Skin epidermis (tissue), 12 donors: ENCODE measurements at regions not wholly inside any gene's neighbourhood (a gene's known extent, or its start where the extent isn't known, plus 50 kb on each side); places are given as distances from the start of the nearest gene placed in this dataset.

Experiments used
- H3K27ac ChIP-seq, 21 experiments: fragments of 200-600 bp; sonication (generic) in 11 of 21; one replicate each; pipeline ENCODE4 v1.5.0; 2020; ENCODE audit warnings: mild to moderate bottlenecking in 3 of 21, inconsistent platforms in 2 of 21, moderate library complexity in 2 of 21
- H3K4me3 ChIP-seq, 7 experiments: fragments of 200-600 bp; sonication (generic) in 2 of 7; one replicate each; pipeline ENCODE4 v1.5.0; 2020; ENCODE audit warnings: inconsistent platforms in 2 of 7, mild to moderate bottlenecking in 2 of 7, moderate library complexity in 1 of 7

DNA sequence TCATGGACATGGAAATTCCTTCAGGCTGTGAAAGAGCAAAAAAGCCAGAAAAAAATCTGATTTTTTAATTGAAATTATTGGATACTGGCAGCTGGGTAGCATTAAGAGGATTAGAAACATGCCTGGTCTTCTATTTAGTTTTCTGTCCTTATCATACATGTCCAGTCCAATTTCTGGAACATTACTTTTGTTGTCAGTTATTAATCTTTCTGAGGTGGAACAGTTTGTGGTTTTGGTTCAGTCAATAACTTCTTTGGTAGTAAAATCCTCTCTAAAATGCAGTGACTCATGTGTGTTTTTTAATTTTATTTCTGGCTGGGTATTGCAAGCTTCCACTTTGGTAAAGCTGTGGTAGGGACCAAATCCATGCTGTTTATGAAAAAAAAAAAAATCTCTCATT lies 687.0 kb upstream of the ADGRL2 start:
- Histone ChIP-seq H3K4me3 (no peak overlapping the region), H3K27ac (no peak overlapping the region)

DNA sequence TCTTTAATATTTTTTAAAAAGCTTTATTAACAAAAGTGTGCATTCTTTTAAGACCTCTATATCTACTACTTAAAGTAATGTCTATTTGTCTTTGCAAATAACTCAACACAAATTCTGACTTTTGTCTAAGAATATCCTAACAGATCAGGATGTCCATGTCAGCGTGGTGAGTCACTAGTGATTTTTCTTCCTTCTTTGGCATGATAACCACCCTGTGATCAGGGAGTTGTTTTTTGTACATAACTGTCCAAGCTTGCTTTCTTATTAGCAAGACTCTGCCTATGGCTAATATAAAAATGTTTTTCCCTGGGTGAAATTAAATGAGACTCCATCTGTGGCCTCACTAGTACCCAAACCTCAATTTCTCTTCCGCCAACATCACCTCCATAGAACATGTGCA lies 688.9 kb upstream of the ADGRL2 start:
- Histone ChIP-seq H3K4me3 (no peak overlapping the region), H3K27ac (no peak overlapping the region)

DNA sequence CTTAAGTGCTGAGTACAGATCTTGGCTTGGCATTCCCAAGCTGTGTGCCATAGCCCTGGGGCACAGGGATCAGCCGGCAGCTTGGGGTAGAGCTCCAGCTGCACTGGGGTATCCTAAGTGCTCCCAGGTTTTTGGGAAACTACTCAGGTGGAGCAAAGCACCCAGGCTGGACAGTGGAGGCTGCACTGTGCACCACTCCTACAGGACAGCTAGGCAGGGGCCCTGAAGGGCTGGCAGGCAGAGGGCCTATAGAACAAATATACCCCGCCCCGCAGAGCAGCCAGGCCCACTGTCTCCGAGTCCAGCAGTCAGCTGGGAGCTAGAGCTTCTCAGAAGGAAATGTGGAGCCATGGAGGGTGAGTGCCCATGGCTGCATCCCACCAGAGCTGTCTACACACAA lies 691.7 kb upstream of the ADGRL2 start:
- Histone ChIP-seq H3K4me3 (no peak overlapping the region), H3K27ac (no peak overlapping the region)

DNA sequence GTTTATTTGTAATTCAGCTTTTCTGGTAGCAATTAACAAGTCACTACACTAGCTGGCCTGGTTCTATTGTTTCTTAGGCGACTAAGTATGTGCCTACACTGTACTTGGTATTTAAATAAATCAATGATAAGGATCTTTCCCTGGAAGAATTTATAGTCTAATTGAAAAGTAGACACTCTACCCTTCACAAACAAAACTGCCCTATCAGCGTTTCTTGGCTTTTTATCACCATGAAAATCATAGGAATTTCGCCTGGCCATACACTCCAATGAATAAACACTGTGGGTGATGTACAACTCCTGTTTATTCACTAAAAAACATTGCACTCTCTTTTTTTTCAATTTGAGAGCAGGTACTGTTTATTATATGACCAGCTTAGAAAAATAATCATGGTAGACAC lies 702.9 kb upstream of the ADGRL2 start:
- H3K4me3 ChIP-seq = no peak overlapping the region
- no peak overlapping the region for H3K27ac ChIP-seq

DNA sequence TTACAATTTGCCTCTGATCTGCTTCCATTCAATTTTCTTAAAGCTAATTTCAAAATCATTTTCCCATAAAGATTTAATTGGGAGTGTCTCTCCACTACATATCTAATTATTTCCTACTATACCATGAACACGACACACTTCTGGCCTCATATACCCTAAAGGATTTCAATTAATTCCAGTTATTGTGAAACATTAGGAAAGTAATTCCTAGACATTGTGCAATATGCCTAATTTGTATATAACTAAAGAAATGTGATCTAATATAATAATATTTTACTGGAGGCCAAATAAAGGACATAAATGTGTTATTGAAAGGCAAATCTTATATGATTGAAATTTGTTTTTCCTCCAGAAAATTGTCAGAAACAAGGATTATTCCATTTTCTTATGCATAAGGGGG lies 727.2 kb upstream of the ADGRL2 start:
- no peak overlapping the region for H3K27ac ChIP-seq
- no peak overlapping the region for H3K4me3 ChIP-seq

DNA sequence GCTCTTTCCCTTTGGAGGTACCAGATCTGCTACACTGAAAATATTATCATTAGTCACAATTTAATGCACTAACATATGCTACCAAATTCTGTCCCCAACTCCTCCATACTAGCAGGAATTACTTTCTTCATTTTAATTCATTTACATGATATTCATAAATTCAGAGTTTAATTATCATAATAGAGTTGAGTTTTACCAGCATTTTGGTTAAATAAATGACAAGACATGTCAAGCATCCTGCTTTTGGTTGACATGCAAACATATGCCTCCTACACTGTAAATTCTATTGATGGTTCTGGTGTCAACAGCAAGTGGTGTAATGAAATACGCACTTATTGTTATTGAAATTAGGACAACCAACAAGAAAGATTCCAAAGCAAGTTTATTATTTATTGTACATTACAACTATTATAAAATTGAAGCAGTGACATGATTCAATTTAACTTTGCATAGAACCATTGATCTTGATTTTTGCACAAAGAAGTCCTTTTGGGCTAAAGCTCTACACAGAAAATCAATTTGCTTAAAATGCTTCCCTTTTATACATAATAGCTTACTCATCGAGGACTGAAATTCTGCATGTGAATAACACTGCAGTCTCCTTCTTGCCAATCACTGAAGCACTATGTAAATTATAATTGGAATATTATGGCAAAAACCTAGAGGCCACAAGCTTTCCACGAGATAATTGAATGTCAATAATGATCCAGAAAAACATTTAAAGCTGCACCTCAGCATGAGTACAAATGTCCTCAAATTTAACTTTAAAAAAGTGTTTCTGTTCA lies 728.6 kb upstream of the ADGRL2 start:
- Histone ChIP-seq H3K4me3 (no peak overlapping the region), H3K27ac (no peak overlapping the region)

DNA sequence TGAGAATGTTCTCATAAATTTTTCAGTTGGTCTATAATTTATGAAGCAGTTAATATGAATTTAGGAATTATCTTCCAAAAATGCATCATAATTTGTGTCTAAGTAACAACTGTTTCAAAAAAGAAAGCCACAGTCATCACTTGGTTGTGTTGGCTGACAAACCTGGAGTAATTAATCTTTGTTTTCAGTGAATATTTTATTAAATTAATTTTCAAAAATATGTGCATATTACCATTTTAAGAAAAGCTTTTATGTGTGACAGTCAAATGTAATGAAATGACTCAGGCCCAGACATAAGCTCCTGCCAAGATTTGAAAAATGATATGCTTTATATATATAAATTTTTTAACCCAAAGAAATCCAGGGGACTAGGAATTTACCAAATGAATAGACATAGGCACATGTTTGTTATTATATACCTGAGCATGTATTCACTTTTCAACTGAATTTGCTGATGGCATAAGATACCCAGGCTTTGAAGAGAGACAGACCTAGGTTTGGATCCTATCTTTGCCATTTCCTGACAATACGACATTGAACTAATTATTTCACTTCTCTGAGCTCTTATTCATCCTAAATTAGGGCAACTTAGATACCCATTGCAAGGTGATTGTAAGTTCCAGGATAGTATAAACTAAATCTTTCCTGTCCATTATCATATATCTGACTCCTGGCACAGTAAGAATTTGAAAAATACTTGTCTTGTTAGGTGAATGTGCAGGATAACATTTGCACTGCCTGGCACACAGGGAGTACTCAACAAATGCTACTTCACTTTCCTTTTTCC lies 729.5 kb upstream of the ADGRL2 start:
- no peak overlapping the region for H3K4me3 ChIP-seq
- no peak overlapping the region for H3K27ac ChIP-seq

DNA sequence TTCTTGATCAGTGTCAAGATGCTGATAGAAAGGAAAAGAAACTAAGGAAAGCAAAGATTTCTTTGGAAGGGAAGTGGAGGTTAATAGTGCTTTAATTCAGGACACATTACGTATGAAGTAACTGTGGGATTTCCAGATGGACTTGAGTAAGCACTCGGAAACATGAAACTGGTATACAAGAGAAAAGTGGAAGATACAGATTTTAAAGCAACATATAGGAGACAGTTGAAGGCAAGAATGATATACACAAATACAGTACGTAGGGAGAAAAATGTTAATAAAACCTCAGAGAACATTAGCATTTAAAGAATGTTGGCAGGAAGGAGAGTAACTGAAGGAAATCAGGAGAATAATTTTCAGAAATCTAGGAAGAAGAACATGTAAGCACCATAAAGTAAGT lies 730.9 kb upstream of the ADGRL2 start:
- Histone ChIP-seq H3K27ac (no peak overlapping the region), H3K4me3 (no peak overlapping the region)

DNA sequence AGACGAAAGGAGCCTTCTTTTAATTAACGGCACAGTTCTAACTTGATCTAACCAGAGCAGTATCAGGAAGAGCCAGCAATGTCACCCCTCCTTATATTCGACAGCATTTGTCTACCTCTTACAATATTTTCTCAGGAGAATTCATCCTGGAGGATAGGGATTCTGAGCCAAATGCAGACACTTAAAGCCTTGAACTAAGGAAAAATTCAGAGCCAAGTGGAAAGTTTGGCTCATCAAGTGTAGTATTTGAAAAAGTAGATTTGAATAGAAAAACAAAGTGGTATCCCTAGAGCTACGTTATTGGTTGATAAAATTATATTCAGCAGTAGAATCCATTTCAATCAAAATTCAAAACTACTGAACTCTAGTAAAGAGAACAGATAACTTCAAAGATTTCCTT lies 732.0 kb upstream of the ADGRL2 start:
- Histone ChIP-seq H3K4me3 (no peak overlapping the region), H3K27ac (no peak overlapping the region)

DNA sequence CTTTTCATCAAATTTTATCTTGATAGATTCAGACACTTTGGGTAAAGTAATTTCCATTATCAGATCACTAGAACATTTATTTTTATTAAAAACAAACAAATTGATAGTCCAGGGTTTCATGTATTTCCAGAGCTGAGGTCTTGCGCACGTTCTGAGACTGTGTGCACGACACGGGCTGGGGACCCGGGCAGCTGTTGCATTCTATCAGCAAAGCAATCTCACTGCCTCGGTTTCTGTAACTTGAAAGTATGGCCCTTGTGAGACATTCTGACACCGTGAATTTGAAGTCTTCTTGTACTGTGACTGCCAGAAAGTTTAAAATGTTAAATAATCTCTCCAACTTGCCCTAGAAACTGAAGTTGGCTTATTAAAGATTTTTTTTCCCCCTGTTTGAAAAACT lies 746.9 kb upstream of the ADGRL2 start:
- H3K27ac ChIP-seq = no peak overlapping the region
- no peak overlapping the region for H3K4me3 ChIP-seq

DNA sequence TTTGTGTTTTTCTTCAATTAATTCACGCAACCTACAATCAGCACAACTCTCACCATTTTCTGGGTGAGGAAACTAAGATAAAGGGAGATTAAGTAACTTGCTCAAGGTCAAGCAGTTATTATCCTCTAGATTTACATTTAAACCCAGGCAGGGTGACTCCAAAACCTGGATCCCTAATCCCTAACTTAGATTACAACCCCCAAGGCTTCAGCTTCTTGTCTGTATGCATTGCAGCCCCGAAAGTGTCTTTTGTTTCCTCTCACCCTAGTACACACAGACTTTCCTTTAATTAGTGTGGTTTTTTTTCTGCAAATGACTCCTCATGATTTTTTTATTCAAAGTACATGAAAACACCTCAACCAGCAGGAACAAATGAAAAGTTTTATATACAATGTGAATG lies 748.6 kb upstream of the ADGRL2 start:
- Histone ChIP-seq H3K27ac (no peak overlapping the region), H3K4me3 (no peak overlapping the region)

DNA sequence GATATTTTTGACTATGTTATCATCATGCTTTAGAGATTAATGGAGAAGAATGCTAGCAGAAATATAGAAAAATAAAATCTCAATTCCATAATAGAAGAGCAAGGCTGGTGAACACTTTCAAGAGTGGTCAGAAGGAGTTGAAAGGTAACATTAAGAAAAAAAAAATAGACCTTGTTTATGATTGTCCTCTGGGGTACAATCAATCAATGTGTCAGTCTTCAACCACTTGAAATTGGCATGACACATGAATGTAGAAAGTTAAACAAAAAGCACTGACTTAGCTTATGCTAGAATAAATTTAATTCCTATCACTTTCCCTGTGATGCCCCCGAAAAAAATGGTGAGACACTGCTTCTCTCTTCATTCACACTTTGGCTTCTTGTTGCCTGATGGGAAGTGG lies 750.3 kb upstream of the ADGRL2 start:
- no peak overlapping the region for H3K4me3 ChIP-seq
- no peak overlapping the region for H3K27ac ChIP-seq

DNA sequence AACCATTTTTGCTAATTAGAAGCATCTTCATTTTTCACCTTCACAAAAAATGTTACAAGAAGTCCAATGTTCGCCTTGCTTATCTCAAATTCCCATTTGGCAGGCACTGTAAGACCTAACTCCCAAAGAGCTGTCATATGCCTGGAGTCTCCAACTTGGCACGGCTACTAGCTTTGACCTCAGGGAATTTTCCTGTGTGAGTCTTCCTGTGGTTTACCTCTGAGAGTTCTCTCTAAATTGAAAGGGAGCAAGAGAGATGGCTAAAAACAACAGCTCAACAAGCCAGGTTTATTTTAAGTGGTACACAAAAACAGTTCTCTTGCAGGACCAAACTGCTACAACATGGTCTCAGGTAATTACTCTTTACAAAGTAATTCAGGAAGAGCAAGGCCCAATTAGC lies 756.0 kb upstream of the ADGRL2 start:
- Histone ChIP-seq H3K4me3 (no peak overlapping the region), H3K27ac (no peak overlapping the region)

DNA sequence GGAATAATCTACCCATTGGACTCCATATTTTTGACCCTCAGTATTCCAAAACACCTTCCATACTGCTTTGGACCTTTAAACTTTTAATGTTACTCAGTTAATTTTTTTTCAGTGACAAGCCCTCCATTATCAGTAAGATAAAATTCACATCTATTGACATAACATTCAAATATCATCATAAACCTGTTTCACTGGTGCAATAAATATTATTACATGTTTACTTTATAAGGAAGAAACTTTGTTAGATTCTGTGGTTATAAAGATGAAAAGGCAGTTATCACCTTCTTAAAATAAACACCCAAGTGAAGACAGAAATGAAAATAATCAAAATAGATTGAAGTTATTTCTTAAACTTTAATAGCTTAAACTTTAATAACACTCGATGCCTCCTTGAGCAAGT lies 758.5 kb upstream of the ADGRL2 start:
- Histone ChIP-seq H3K27ac (no peak overlapping the region), H3K4me3 (no peak overlapping the region)

DNA sequence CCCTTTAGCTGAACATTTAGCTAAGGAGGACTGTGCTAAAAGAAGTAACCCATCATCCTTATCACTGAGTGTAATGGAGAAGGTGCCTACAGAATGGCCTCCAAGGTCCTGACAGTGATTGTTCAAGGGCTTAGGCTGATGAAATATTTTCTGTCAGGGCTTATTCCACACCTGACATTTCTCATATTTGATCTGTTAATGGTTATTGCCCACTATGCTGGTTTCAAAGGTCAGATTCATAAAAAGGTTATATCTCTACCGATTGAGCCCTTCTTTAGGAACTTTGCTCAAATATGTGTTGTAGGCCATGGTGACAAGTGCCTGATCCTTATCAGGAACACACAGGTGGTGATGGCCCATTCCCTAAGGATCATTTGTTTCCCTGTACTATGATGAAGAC lies 766.4 kb upstream of the ADGRL2 start:
- Histone ChIP-seq H3K4me3 (no peak overlapping the region), H3K27ac (no peak overlapping the region)

DNA sequence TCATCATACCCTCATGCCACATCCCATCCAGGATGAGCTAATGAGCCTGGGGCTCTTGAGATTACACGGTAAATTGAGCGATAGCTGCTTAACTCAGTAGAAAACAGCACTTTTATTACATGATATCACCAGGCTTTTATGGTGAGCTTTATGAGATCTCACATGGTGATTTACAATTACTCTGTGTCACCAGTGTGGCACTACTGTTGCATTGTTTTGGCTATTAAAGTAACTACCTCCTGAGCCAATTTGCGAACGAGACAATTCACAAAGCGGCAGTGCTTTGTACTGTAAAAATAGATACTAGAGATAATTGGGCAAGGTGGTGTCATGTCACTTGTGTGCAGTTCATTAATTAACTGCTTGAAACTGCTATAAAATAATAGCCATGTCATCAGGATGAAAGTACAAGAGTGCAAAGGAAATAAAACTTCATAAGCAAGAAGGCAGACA lies 767.7 kb upstream of the ADGRL2 start:
- Histone ChIP-seq H3K4me3 (no peak overlapping the region), H3K27ac (no peak overlapping the region)

DNA sequence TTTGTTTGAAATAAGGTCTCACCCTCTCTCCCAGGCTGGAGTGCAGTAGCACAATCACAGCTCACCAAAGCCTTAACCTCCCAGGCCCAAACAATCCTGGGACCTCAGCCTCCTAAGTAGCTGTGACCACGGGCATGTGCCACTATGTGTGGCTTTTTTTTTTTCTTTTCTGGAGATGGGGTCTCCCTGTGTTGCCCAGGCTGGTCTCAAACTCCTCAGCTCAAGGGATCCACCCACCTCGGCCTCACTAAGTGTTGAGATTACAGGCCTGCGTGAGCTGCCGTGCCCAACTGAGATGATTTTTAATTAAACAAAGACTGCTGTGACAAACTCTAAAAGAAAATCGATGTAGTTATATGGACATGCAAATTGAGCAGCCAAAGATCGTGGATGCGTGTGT lies 768.4 kb upstream of the ADGRL2 start:
- Histone ChIP-seq H3K27ac (no peak overlapping the region), H3K4me3 (no peak overlapping the region)

DNA sequence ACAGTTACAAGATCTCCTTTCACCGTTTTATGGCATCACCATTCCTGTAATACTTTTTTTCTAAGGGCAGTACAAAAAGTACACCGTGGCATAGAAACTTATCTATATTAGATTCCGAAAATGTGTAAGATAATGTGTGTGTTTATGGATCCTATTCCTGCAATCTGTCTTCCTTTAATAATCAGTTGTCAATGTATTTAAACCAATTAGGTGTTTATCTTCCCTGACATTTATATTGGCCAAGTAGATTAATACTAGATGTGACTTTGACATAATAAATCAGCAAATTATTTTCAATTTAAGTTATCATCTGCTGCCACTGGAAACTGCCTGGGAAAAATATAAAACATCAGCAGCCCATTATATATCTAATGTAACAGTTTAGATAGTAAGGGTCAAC lies 770.3 kb upstream of the ADGRL2 start:
- Histone ChIP-seq H3K27ac (no peak overlapping the region), H3K4me3 (no peak overlapping the region)

DNA sequence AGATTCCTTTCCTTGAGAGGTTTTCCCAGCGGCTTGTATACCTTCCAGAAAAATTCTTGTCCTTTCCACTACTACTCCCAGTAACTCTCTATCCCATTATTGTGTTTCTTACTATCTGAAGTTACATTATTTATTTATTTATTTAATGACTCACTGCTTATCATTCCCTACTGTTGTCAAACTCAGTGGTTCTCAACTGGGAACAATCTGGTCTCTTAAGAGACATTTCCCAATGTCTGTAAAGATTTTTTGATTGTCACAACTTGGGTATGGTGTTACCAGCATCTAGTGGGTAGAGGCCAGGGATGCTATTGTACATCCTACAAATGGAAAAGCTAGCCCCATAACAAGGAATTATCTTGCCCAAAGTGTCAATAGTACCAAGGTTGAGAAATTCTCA lies 771.5 kb upstream of the ADGRL2 start:
- H3K4me3 ChIP-seq = no peak overlapping the region
- no peak overlapping the region for H3K27ac ChIP-seq

DNA sequence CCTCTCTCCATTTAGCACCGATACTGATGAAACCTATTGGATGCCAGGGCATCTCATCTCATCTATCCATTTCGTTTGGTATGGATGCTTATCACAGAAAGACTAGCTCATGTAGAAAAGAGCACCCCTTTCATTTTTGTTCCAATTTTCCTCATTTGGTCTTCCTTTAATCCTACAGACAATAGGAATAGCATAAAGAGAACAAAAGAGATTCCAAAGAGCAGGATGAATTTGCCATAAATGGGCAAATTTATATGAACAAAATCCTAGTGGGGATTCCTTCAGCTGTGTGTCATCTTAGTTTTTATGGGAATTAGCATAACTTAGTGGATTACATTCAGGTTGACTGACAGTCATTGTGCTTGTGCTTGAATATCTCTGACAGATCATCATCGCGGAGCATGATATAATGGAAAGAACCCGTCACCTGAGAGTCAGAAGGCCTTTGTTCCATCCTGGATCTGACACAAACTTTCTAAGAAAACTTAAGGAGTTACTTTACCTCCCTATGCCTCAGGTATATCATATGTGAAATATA lies 777.5 kb upstream of the ADGRL2 start:
- H3K27ac ChIP-seq = no peak overlapping the region
- H3K4me3 ChIP-seq = no peak overlapping the region

DNA sequence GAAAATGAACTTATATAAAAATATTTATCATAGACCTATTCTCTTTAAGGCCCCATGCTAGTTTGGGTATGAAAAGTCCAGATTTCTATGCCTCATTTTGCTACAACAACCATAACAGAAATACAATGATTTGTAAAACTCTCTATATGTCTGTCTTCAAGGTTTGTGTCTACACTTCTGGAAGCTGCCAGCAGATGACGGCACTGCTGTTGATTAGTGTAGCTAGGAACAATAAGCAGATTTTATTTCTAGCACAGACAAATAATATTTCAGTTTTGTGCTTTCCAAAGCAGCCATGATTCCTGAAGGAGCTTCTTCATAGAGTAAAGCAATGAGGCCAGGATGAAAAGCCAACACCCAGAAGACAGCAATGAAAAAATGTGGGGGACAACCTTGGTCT lies 779.6 kb upstream of the ADGRL2 start:
- no peak overlapping the region for H3K4me3 ChIP-seq
- no peak overlapping the region for H3K27ac ChIP-seq
